Smooth muscle cell (in vitro differentiated cells): ENCODE measurements at regions not wholly inside any gene's neighbourhood (a gene's known extent, or its start where the extent isn't known, plus 50 kb on each side); places are given as distances from the start of the nearest gene placed in this dataset.
"Not testable (repeated sequence)": the region's sequence is repeated elsewhere in the genome, so short reads cannot be mapped to it uniquely, and the experiment has no call there.

Experiments
- DNase-seq: peaks from one replicate; lab custom pipeline; 2025; ENCODE audit not compliant: unreplicated experiment; lab: John Stamatoyannopoulos, UW
- H2AFZ ChIP-seq: fragments of 200-600 bp; sonication (generic); 2 replicates; pipeline ENCODE4 v1.6.0; 2016; ENCODE audit warnings: antibody characterized with exemption, low read depth, mild to moderate bottlenecking
- H3F3A ChIP-seq: fragments of 200-600 bp; sonication (generic); 2 replicates; pipeline ENCODE4 v1.6.0; 2017; ENCODE audit warnings: antibody characterized with exemption, low read depth
- H3K27ac ChIP-seq: fragments of 200-600 bp; sonication (generic); 2 replicates; pipeline ENCODE4 v1.5.1; 2016; ENCODE audit warnings: low read depth, mild to moderate bottlenecking
- H3K27me3 ChIP-seq: fragments of 200-600 bp; sonication (generic); 2 replicates; pipeline ENCODE4 v1.6.1; 2016; ENCODE audit warnings: low read depth, mild to moderate bottlenecking
- H3K36me3 ChIP-seq: fragments of 200-600 bp; sonication (generic); 2 replicates; pipeline ENCODE4 v1.5.1; 2016; ENCODE audit warnings: low read depth
- H3K4me1 ChIP-seq: fragments of 200-600 bp; sonication (generic); 2 replicates; pipeline ENCODE4 v1.5.1; 2016; ENCODE audit warnings: low read depth
- H3K4me2 ChIP-seq: fragments of 200-600 bp; sonication (generic); 2 replicates; pipeline ENCODE4 v1.6.0; 2016; ENCODE audit warnings: mild to moderate bottlenecking
- H3K4me3 ChIP-seq: fragments of 200-600 bp; sonication (generic); 2 replicates; pipeline ENCODE4 v1.5.1; 2016; ENCODE audit warnings: mild to moderate bottlenecking
- H3K79me2 ChIP-seq: fragments of 200-600 bp; sonication (generic); 2 replicates; pipeline ENCODE4 v1.6.0; 2016; ENCODE audit warnings: low read depth, mild to moderate bottlenecking
- H3K9ac ChIP-seq: fragments of 200-600 bp; sonication (generic); 2 replicates; pipeline ENCODE4 v1.6.0; 2016; ENCODE audit warnings: low read depth
- H3K9me3 ChIP-seq: fragments of 200-600 bp; sonication (generic); replicated peaks from 2 replicates; pipeline ENCODE4 v1.5.1; 2016; ENCODE audit warnings: low read depth
- H4K20me1 ChIP-seq: fragments of 200-600 bp; sonication (generic); 2 replicates; pipeline ENCODE4 v1.6.0; 2016; ENCODE audit warnings: low read depth
- WGBS: methylation state at CpG from one replicate; pipeline ENCODE4 v1.1.7; 2016; ENCODE audit warnings: low lambda C conversion rate; 5-methylcytosine and 5-hydroxymethylcytosine counted together
- TF ChIP-seq, protein P1 (sequence below): fragments of 200-600 bp; sonication (generic); IDR thresholded peaks from 2 replicates; pipeline ENCODE4 v1.5.1; 2017; ENCODE audit warnings: borderline replicate concordance, mild to moderate bottlenecking, antibody characterized with exemption; ENCODE audit not compliant: insufficient read depth, poor library complexity, severe bottlenecking

DNA sequence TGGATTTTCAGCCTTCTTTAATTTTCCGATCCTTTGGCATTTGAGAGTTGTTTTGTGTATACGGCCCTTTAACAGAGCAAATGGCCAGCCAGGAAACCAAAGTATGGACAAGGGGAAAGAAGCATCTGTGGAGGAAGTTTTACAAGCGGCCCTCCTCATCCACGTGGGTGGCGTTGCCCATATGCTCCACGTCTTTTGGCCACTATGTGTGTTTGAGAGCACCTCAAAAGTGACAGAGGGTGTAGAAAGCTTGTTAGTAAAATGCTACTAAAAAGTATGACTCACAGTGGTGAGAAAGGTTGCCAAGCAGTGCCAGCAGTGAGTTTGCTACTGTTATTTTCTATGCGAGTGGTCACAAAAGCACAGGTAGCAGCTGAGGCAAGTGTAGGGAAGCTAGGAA, 451.8 kb upstream of the NPAP1 start:
- DNase-seq, result no peak
- Histone ChIP-seq H3K79me2 (no peaks in the 10 kb centered on the region), H3K4me3 (no peak overlapping the region), H3K27ac (no peak overlapping the region), H3K27me3 (no peaks in the 10 kb centered on the region), H3F3A (no peaks in the 10 kb centered on the region), H4K20me1 (no peaks in the 10 kb centered on the region), H3K9ac (no peak overlapping the region), H3K9me3 (no peaks in the 10 kb centered on the region), H3K4me2 (no peak overlapping the region), H2AFZ (no peak overlapping the region), H3K4me1 (no peaks in the 10 kb centered on the region), H3K36me3 (no peaks in the 10 kb centered on the region)
- WGBS, result 81% methylated on average over 7 of the region's 7 CpGs
- TF ChIP-seq, protein P1, sequence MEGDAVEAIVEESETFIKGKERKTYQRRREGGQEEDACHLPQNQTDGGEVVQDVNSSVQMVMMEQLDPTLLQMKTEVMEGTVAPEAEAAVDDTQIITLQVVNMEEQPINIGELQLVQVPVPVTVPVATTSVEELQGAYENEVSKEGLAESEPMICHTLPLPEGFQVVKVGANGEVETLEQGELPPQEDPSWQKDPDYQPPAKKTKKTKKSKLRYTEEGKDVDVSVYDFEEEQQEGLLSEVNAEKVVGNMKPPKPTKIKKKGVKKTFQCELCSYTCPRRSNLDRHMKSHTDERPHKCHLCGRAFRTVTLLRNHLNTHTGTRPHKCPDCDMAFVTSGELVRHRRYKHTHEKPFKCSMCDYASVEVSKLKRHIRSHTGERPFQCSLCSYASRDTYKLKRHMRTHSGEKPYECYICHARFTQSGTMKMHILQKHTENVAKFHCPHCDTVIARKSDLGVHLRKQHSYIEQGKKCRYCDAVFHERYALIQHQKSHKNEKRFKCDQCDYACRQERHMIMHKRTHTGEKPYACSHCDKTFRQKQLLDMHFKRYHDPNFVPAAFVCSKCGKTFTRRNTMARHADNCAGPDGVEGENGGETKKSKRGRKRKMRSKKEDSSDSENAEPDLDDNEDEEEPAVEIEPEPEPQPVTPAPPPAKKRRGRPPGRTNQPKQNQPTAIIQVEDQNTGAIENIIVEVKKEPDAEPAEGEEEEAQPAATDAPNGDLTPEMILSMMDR, result no peak

DNA sequence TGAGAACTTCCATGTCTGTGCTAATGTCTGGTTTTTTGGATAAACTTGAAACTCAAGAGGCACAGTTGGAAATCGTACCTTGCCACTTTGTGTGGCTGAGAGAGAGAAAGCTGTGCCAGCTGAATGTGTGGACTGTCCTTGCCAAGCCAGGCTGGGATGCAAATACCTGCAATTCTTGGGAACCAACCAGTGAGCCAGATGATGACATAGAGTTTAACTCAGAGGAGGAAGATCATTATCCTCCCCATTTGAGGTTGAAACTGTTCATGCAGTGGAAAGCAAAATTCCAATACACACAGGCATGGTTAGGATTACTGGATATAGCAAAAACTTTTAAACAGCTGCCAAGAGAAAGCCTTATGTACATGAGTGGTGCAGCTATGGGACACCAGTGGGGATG, 451.4 kb upstream of the NPAP1 start:
- Histone ChIP-seq H3K36me3 (no peaks in the 10 kb centered on the region), H3K27me3 (no peaks in the 10 kb centered on the region)
- 95% methylated on average over 1 of the region's 1 CpG for WGBS

DNA sequence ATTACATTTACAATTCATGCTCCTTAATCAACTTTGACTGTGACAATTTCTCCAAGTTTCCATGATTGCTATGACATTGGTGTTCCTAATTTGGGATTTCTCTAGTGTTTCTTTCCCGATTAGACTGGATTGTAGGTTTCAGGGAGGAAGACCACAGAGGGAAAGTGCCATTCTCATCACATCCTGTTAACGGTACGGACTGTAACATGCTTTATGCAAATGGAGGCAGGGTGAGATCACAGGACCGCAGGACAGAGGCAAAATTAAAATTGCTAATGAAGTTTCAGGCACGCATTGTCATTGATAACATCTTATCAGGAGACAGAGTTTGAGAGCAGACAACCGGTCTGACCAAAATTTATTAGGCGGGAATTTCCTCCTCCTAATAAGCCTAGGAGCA, 446.7 kb upstream of the NPAP1 start:
- H3K27me3 ChIP-seq, result not testable (repeated sequence)

More for the DNA sequence above, 451.4 kb upstream of the NPAP1 start:
- Histone ChIP-seq H3K9ac (no peak overlapping the region), H3K4me2 (no peak overlapping the region), H4K20me1 (no peaks in the 10 kb centered on the region), H3K9me3 (no peaks in the 10 kb centered on the region), H2AFZ (no peak overlapping the region), H3F3A (no peaks in the 10 kb centered on the region), H3K4me3 (no peak overlapping the region), H3K4me1 (no peaks in the 10 kb centered on the region), H3K79me2 (no peaks in the 10 kb centered on the region), H3K27ac (no peak overlapping the region)
- TF ChIP-seq, protein P1, result no peak
- no peak for DNase-seq

DNA sequence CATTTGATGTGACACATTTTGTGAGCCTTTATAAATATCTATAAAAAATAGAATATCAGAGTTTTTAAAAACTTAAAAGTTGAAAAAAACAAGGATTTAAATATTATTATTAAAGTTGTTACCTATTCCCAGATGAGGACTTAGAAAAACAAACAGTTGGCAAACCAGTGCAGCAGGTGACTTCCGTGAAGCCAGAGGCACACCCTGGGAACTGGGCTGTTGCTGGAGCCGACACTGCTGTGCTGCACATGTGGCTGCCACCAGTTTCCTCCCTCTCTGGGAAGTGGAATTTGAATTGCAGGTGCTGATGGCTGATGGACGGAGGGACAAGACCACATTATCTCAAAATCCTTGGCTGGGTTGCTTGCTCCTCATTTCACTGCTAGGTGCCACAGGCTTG, 442.4 kb upstream of the NPAP1 start:
- not testable (repeated sequence) for DNase-seq, H3K4me1 ChIP-seq, H3K9me3 ChIP-seq, H3K27ac ChIP-seq, H3K36me3 ChIP-seq, H2AFZ ChIP-seq, H3K27me3 ChIP-seq, H3K79me2 ChIP-seq, H3K9ac ChIP-seq, H3F3A ChIP-seq, H4K20me1 ChIP-seq, H3K4me2 ChIP-seq, H3K4me3 ChIP-seq
- WGBS, result 71% methylated on average over 3 of the region's 3 CpGs

More for the DNA sequence above, 446.7 kb upstream of the NPAP1 start:
- not testable (repeated sequence) for H2AFZ ChIP-seq, H3K36me3 ChIP-seq, DNase-seq, H4K20me1 ChIP-seq, H3K27ac ChIP-seq, H3K79me2 ChIP-seq, H3K9ac ChIP-seq, H3F3A ChIP-seq, H3K4me2 ChIP-seq, H3K9me3 ChIP-seq, H3K4me1 ChIP-seq, H3K4me3 ChIP-seq
- 69% methylated on average over 7 of the region's 7 CpGs for WGBS

DNA sequence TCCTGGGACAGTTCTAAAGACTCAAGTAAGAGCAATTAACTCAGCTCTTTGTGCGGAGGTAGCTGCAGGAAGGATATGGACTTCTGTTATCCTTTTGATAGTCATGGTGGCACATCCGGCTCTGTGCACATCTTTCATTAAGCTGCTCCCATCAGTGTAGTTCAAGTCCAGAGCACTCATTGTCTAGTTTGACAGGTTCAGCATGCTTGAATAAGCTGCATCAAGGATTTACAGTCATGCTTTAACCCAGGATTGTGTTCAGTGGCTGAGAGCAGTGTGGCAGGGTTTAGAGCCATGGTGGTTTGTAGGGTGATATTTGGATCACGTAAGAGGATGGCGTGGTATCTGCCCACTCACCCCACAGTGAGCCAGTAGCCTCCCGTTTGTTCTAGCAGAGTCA, 435.0 kb upstream of the NPAP1 start:
- H3K4me3 ChIP-seq, H3F3A ChIP-seq, H3K79me2 ChIP-seq, H3K4me1 ChIP-seq, H2AFZ ChIP-seq, H3K36me3 ChIP-seq, DNase-seq, H3K9me3 ChIP-seq, H3K27ac ChIP-seq, H3K9ac ChIP-seq, H3K4me2 ChIP-seq, H4K20me1 ChIP-seq, H3K27me3 ChIP-seq: not testable (repeated sequence)
- 72% methylated on average over 5 of the region's 5 CpGs for WGBS

DNA sequence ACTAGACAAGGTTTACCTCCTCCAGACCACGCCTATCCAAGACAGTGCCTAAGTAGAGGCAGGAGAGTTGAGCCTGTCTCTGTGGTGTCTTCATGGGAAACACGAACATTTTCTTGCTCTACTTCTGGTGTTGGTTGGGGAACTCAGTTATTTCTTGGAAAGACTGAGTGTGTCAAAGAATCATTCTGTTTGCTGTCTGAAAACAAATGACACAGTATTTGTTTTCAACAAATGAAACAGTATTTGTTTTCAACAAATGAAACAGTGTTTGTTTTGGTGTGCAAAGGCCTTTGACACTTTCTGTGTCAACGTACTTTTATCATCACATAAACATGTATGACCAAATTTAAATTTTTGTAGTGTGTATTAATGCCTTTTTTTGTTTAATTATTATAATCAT, 416.5 kb upstream of the NPAP1 start:
- H3K36me3 ChIP-seq, H3K9ac ChIP-seq, H3K4me1 ChIP-seq, H2AFZ ChIP-seq, H3K27ac ChIP-seq, H4K20me1 ChIP-seq, H3K27me3 ChIP-seq, H3F3A ChIP-seq, DNase-seq, H3K9me3 ChIP-seq, H3K4me2 ChIP-seq, H3K79me2 ChIP-seq, H3K4me3 ChIP-seq: not testable (repeated sequence)
- 63% methylated on average over 3 of the region's 3 CpGs for WGBS

DNA sequence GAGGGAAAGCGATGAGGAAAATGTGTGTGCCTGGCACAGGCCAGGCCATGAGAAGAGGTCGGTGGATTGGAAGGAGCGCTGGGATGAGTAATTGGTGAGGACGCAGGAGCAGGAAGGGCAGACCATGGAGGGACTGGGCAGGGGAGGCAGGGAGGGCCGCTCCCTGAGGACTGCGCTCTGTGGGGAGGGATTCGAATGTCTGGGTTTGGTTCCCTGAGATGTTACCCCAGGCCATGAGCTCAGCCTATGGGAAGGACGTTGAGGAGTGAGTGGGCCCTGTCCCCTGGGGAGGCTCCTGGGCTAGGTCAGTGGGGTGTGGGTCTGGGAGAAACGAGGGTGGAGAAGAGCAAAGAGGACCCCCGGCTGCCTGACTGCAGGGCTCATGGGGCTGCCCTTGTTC, 415.2 kb upstream of the NPAP1 start:
- H3K27me3 ChIP-seq, DNase-seq, H4K20me1 ChIP-seq, H2AFZ ChIP-seq, H3K4me3 ChIP-seq, H3K9ac ChIP-seq, H3K9me3 ChIP-seq, H3K27ac ChIP-seq, H3K36me3 ChIP-seq, H3K4me1 ChIP-seq, H3K79me2 ChIP-seq, H3K4me2 ChIP-seq, H3F3A ChIP-seq: not testable (repeated sequence)
- WGBS, result 84% methylated on average over 10 of the region's 10 CpGs

DNA sequence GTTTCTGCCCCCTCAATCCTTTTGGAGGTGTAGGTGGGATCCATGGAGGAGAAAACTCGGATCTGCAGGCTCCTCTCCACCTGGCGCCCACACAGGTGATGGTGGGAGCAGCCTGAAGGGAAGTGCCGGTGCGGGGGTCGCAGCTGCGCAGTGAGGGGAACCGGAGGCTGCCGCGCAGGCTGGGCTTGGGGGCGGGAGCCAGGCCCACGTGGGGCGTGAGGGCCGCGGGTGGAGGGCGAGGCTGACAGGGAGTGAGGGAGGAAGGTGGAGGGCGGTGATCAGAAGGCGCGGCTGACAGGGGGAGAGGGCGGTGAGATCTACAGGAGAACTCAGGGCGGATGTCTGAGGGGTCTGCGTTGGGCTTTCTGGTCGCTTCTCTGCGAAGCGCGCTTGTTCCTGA, 414.7 kb upstream of the NPAP1 start:
- not testable (repeated sequence) for H3K36me3 ChIP-seq

More for the DNA sequence above, 414.7 kb upstream of the NPAP1 start:
- H4K20me1 ChIP-seq, H3K9ac ChIP-seq, H3K4me1 ChIP-seq, H3F3A ChIP-seq, H3K27me3 ChIP-seq, DNase-seq, H3K27ac ChIP-seq, H3K4me3 ChIP-seq, H3K79me2 ChIP-seq, H3K9me3 ChIP-seq, H2AFZ ChIP-seq: not testable (repeated sequence)
- H3K4me2 ChIP-seq, result peak overlapping the region; percentile 57
- WGBS, result 61% methylated on average over 9 of the region's 25 CpGs
